CD4-positive, CD25-positive, alpha-beta regulatory T cell (primary cell): ENCODE measurements at regions not wholly inside any gene's neighbourhood (a gene's known extent, or its start where the extent isn't known, plus 50 kb on each side); places are given as distances from the start of the nearest gene placed in this dataset.
"Not testable (repeated sequence)": the region's sequence is repeated elsewhere in the genome, so short reads cannot be mapped to it uniquely, and the experiment has no call there.

Experiments
- ATAC-seq, 2 donors: fragments of 150-1000 bp; cut with Tn5 transposase; one replicate each; pipeline ENCODE4 v1.10.0; 2021; ENCODE audit warnings: low read depth in 2 of 2, moderate number of reproducible peaks in 2 of 2, moderate library complexity in 1 of 2
- DNase-seq, 3 donors: peaks; one replicate each; pipeline versions ENCODE4 v3.0.0 to v3.0.0-alpha.2; 2012 to 2022; ENCODE audit warnings: mixed read lengths in 1 of 3
- H3K27ac ChIP-seq: one replicate; pipeline ENCODE4 v1.7.0; 2013; ENCODE audit warnings: mild to moderate bottlenecking, low read length; ENCODE audit not compliant: insufficient read depth, poor library complexity, severe bottlenecking
- H3K27me3 ChIP-seq: one replicate; pipeline ENCODE4 v1.7.0; 2013; ENCODE audit warnings: low read length; ENCODE audit not compliant: control insufficient read depth, insufficient read depth
- H3K36me3 ChIP-seq: one replicate; pipeline ENCODE4 v1.7.0; 2013; ENCODE audit warnings: mild to moderate bottlenecking, low read length, moderate library complexity; ENCODE audit not compliant: control insufficient read depth, insufficient read depth
- H3K4me1 ChIP-seq: 2 replicates; pipeline ENCODE4 v1.7.0; 2013; ENCODE audit warnings: mild to moderate bottlenecking, low read length; ENCODE audit not compliant: insufficient read depth, control insufficient read depth, poor library complexity, severe bottlenecking
- H3K4me3 ChIP-seq: one replicate; pipeline ENCODE4 v1.7.0; 2013; ENCODE audit warnings: low read depth, mild to moderate bottlenecking, low read length, moderate library complexity
- H3K9me3 ChIP-seq, 2 experiments: 1 replicate in 1 of 2; 2 replicates in 1 of 2; pipeline ENCODE4 v1.7.0; 2013; ENCODE audit warnings: low read length in 2 of 2, mild to moderate bottlenecking in 1 of 2, moderate library complexity in 1 of 2; ENCODE audit not compliant: control insufficient read depth in 2 of 2
- H3K27ac Mint-ChIP-seq, 3 donors: one replicate each; pipeline ENCODE4 v1.8.0; 2020 to 2022; ENCODE audit warnings: mild to moderate bottlenecking in 3 of 3, mixed read lengths in 3 of 3, moderate library complexity in 2 of 3
- H3K27me3 Mint-ChIP-seq: one replicate; pipeline ENCODE4 v1.8.0; 2022; ENCODE audit warnings: mild to moderate bottlenecking, mixed read lengths
- H3K36me3 Mint-ChIP-seq: one replicate; pipeline ENCODE4 v1.8.0; 2020; ENCODE audit warnings: mixed read lengths
- H3K4me1 Mint-ChIP-seq, 4 donors: one replicate each; pipeline ENCODE4 v1.8.0; 2020 to 2022; ENCODE audit warnings: mixed read lengths in 4 of 4, mild to moderate bottlenecking in 1 of 4
- H3K4me3 Mint-ChIP-seq, 4 donors: one replicate each; pipeline ENCODE4 v1.8.0; 2020 to 2022; ENCODE audit warnings: mild to moderate bottlenecking in 4 of 4, mixed read lengths in 4 of 4, moderate library complexity in 3 of 4
- H3K9me3 Mint-ChIP-seq, 7 donors: one replicate each; pipeline ENCODE4 v1.8.0; 2020 to 2022; ENCODE audit warnings: mixed read lengths in 7 of 7, mild to moderate bottlenecking in 3 of 7, moderate library complexity in 2 of 7

DNA sequence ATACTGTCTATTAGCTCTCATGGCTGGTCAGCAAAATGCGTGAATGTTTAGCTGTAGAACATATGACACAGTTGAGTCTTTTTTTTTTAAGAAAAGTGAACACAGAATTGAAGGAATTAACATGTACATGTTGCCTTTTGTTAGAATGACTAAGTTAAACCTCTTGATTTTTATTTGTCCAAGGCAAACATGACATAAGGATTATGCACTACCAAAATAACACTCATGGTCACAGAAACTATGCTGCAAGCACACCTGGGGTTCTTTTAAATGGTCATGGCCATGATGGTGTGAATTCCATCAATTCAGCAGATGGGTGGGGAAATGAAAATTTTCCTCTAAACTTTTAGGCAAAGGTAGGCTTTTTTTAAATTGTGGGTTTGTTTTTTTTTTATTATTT lies 80.1 kb upstream of the CXCL13 start:
- Histone ChIP-seq H3K4me3 (no peak overlapping the region), H3K4me1 (no peaks in the 10 kb centered on the region), H3K9me3 (no peaks in the 10 kb centered on the region), H3K36me3 (no peaks in the 10 kb centered on the region), H3K27me3 (peaks cover 5% of the 10 kb centered on the region), H3K27ac (no peak overlapping the region)
- ATAC-seq (no peak), DNase-seq (no peak)
- Mint-ChIP-seq H3K9me3 (peaks cover 0 to 6% (median 3%) of the 10 kb centered on the region in 7 donors), H3K27ac (no peak overlapping the region), H3K27me3 (peaks cover 13% of the 10 kb centered on the region), H3K4me1 (peaks cover 0 to 2% (median 0%) of the 10 kb centered on the region in 4 donors), H3K36me3 (no peaks in the 10 kb centered on the region), H3K4me3 (no peak overlapping the region)

DNA sequence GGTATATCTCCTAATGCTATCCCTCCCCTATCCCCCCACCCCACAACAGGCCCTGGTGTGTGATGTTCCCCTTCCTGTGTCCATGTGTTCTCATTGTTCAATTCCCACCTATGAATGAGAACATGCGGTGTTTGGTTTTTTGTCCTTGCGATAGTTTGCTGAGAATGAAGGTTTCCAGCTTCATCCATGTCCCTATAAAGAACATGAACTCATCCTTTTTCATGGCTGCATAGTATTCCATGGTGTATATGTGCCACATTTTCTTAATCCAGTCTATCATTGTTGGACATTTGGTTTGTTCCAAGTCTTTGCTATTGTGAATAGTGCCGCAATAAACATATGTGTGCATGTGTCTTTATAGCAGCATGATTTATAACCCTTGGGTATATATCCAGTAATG lies 77.7 kb upstream of the CXCL13 start:
- H3K36me3 Mint-ChIP-seq, ATAC-seq: not testable (repeated sequence)

DNA sequence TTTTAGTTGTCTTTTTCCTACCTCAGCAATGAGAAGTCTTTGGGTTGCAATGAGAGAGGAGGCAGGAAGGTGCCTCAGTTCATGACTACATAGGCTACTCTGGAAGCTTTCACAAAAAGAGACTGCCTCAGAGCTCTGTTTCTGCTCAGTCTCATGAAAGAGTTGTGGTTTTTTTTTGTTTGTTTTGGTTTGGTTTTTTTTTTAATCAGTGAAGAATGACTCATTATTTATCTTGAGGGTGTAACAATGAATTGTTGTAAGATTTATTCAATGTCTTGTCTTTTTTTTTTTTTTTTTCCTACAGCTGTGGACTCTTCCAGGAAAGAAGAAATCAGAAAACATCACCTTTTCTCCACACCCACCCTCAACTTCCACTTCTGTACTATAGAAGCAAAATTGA lies 67.5 kb upstream of the CXCL13 start:
- H3K36me3 ChIP-seq = no peaks in the 10 kb centered on the region
- H3K27ac ChIP-seq = no peak overlapping the region
- H3K27me3 Mint-ChIP-seq = peaks cover 17% of the 10 kb centered on the region
- peaks cover 2 to 6% (median 4%) of the 10 kb centered on the region in 7 donors for H3K9me3 Mint-ChIP-seq
- H3K4me3 ChIP-seq = no peak overlapping the region
- no peaks in the 10 kb centered on the region for H3K9me3 ChIP-seq
- no peak for ATAC-seq
- H3K4me1 Mint-ChIP-seq = no peaks in the 10 kb centered on the region
- H3K27me3 ChIP-seq = no peaks in the 10 kb centered on the region
- no peaks in the 10 kb centered on the region for H3K4me1 ChIP-seq
- H3K27ac Mint-ChIP-seq = no peak overlapping the region
- no peak overlapping the region for H3K4me3 Mint-ChIP-seq
- peak in 1 of 3 donors; percentile 8 for DNase-seq
- H3K36me3 Mint-ChIP-seq = no peaks in the 10 kb centered on the region

More for the DNA sequence above, 77.7 kb upstream of the CXCL13 start:
- not testable (repeated sequence) for H3K4me1 ChIP-seq, H3K9me3 ChIP-seq, H3K4me1 Mint-ChIP-seq, H3K27ac ChIP-seq, H3K27me3 Mint-ChIP-seq, H3K27me3 ChIP-seq, H3K36me3 ChIP-seq, H3K4me3 ChIP-seq, DNase-seq, H3K27ac Mint-ChIP-seq, H3K4me3 Mint-ChIP-seq, H3K9me3 Mint-ChIP-seq

DNA sequence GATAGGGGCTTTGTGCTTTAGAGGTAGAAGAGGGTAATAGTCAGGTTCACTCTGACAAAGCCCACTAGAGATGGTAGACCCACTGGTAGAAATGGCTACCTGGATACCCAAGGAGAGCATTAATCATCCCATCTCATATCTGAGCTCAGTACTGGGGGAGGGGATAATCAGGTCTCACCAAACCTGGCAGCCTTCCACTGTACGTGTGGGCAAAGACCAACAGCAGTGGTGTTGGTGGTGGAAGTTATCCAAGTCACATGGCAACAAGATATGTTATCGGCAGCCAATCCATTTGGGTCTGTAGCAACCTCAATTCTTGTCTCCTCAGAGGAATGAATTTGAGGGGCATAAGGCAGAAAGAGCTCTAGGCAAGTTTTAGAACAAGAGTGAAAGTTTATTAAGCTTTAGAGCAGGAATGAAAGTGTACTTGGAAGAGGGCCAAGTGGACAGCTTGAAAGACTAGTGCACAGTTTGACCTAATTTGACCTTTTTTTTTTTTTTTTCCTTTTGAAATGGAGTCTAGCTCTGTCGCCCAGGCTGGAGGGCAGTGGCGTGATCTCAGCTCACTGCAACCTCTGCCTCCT lies 67.0 kb upstream of the CXCL13 start:
- H3K9me3 ChIP-seq = no peaks in the 10 kb centered on the region
- Mint-ChIP-seq H3K4me1 (no peaks in the 10 kb centered on the region), H3K4me3 (no peak overlapping the region), H3K27ac (no peak overlapping the region), H3K27me3 (peaks cover 17% of the 10 kb centered on the region), H3K36me3 (no peaks in the 10 kb centered on the region), H3K9me3 (peaks cover 2 to 8% (median 5%) of the 10 kb centered on the region in 7 donors)
- no peak overlapping the region for H3K27ac ChIP-seq
- DNase-seq = no peak
- no peaks in the 10 kb centered on the region for H3K4me1 ChIP-seq
- no peak overlapping the region for H3K4me3 ChIP-seq
- ATAC-seq = no peak
- no peaks in the 10 kb centered on the region for H3K27me3 ChIP-seq
- no peaks in the 10 kb centered on the region for H3K36me3 ChIP-seq
